K562 (cell line): ENCODE measurements at regions not wholly inside any gene's neighbourhood (a gene's known extent, or its start where the extent isn't known, plus 50 kb on each side); places are given as distances from the start of the nearest gene placed in this dataset.

Experiments used
- ATAC-seq: fragments of 200-7000 bp; cut with Tn5 transposase; 3 replicates; pipeline ENCODE4 v1.9.1; 2020; ENCODE audit warnings: moderate library complexity
- BruUV-seq: library from RNA; stranded (reverse); fragments of 400-500 nt; replicated peaks from 2 replicates; lab custom pipeline; 2021; lab: Mats Ljungman, UMichigan
- CTCF ChIA-PET: fragments of 300-600 bp; formaldehyde crosslinking; extraction: SDS; loops from one replicate; lab custom pipeline; 2021; ENCODE audit warnings: low intra/inter-chr PET ratio; lab: Yijun Ruan, JAX
- POLR2A ChIA-PET: fragments of 300-600, 350-650 bp; sonication (Branson Sonifier 250); formaldehyde crosslinking; extraction: SDS; loops from one replicate; lab custom pipeline; 2021; ENCODE audit warnings: antibody characterized with exemption, inconsistent platforms; lab: Yijun Ruan, JAX
- DNase-seq, 4 experiments: peaks; one replicate each; pipeline versions ENCODE4 v3.0.0 to v3.0.0-alpha.2; 2011 to 2018; ENCODE audit warnings: low spot score in 3 of 4, mixed read lengths in 3 of 4; ENCODE audit errors: extremely low read depth in 1 of 4
- FAIRE-seq: peaks from 2 replicates; lab custom pipeline; 2011; peaks lifted over from hg19 to GRCh38; lab: Jason Lieb, UNC
- H2AFZ ChIP-seq: 2 replicates; pipeline ENCODE4 v1.6.0; 2011; ENCODE audit warnings: low read depth, low read length, control low read depth, inconsistent platforms
- H3K27ac ChIP-seq: fragments of 200-600 bp; 3 replicates; pipeline ENCODE4 v1.8.0; 2011; ENCODE audit warnings: low read depth, mild to moderate bottlenecking, control low read depth, inconsistent platforms, low read length, moderate library complexity, mixed read lengths; ENCODE audit errors: extremely low read depth
- H3K27me3 ChIP-seq, 2 experiments: fragments of 300-600 bp in 1 of 2; 2 replicates in 1 of 2; 3 replicates in 1 of 2; pipeline versions ENCODE4 v1.6.0 to v1.8.0; 2011; ENCODE audit warnings: inconsistent platforms in 2 of 2, low read length in 2 of 2, mild to moderate bottlenecking in 1 of 2, mixed read lengths in 1 of 2, moderate library complexity in 1 of 2; ENCODE audit not compliant: control insufficient read depth in 2 of 2, insufficient read depth in 2 of 2
- H3K36me3 ChIP-seq: fragments of 300-600 bp; 3 replicates; pipeline ENCODE4 v1.8.0; 2011; ENCODE audit warnings: mild to moderate bottlenecking, low read length, inconsistent platforms; ENCODE audit not compliant: control insufficient read depth, insufficient read depth
- H3K4me1 ChIP-seq, 2 experiments: fragments of 200-600 bp in 1 of 2; replicated peaks in 1 of 2; 2 replicates in 1 of 2; 3 replicates in 1 of 2; pipeline versions ENCODE4 v1.5.1 to v1.8.0; 2011; ENCODE audit warnings: inconsistent platforms in 2 of 2, low read length in 2 of 2, mild to moderate bottlenecking in 1 of 2, mixed read lengths in 1 of 2, moderate library complexity in 1 of 2; ENCODE audit not compliant: control insufficient read depth in 2 of 2, insufficient read depth in 2 of 2
- H3K4me2 ChIP-seq: 2 replicates; pipeline ENCODE4 v1.6.1; 2011; ENCODE audit warnings: low read length, control low read depth, inconsistent platforms, mixed read lengths; ENCODE audit not compliant: insufficient read depth
- H3K4me3 ChIP-seq: fragments of 200-600 bp; sonication (generic), shearing (Covaris generic); 2 replicates; pipeline ENCODE4 v1.5.1; 2016; ENCODE audit warnings: control low read depth, inconsistent platforms
- H3K79me2 ChIP-seq: fragments of 200-600 bp; 3 replicates; pipeline ENCODE4 v1.8.0; 2011; ENCODE audit warnings: low read length, inconsistent platforms; ENCODE audit not compliant: control insufficient read depth, insufficient read depth
- H3K9ac ChIP-seq, 2 experiments: 2 replicates each; pipeline versions ENCODE4 v1.6.0 to v1.6.1; 2011; ENCODE audit warnings: low read depth in 2 of 2, low read length in 2 of 2, control low read depth in 1 of 2, inconsistent platforms in 1 of 2, mild to moderate bottlenecking in 1 of 2, mixed read lengths in 1 of 2; ENCODE audit not compliant: insufficient read depth in 1 of 2
- H3K9me1 ChIP-seq: one replicate; pipeline ENCODE4 v1.6.0; 2011; ENCODE audit warnings: inconsistent platforms, mild to moderate bottlenecking, low read length, moderate library complexity; ENCODE audit not compliant: control insufficient read depth, insufficient read depth
- H3K9me3 ChIP-seq: replicated peaks from 2 replicates; pipeline ENCODE4 v1.5.1; 2011; ENCODE audit warnings: low read depth, low read length, inconsistent platforms; ENCODE audit not compliant: control insufficient read depth, insufficient read depth
- H4K20me1 ChIP-seq: replicated peaks from 2 replicates; pipeline ENCODE4 v1.6.1; 2011; ENCODE audit warnings: low read length, inconsistent platforms, mixed read lengths; ENCODE audit not compliant: control insufficient read depth, insufficient read depth
- EP300 ChIP-seq: IDR thresholded peaks from 2 replicates; pipeline ENCODE4 v1.6.1; 2012; ENCODE audit warnings: low read length, improper control_type of control experiment
- ESRRA ChIP-seq: fragments of 450-650 bp; IDR thresholded peaks from 2 replicates; pipeline ENCODE4 v1.6.1; 2014; ENCODE audit warnings: low read depth, mild to moderate bottlenecking, moderate library complexity, borderline replicate concordance
- KLF10 ChIP-seq: fragments of 250-450 bp; sonication (Bioruptor Pico); IDR thresholded peaks from 2 replicates; pipeline ENCODE4 v1.6.1; 2021; ENCODE audit warnings: matching md5 sums
- KLF6 ChIP-seq: fragments of 250-450 bp; sonication (Bioruptor Pico); IDR thresholded peaks from 2 replicates; pipeline ENCODE4 v1.4.0; 2020; ENCODE audit warnings: mild to moderate bottlenecking, moderate library complexity, borderline replicate concordance
- MEF2A ChIP-seq: IDR thresholded peaks from 2 replicates; pipeline ENCODE4 v1.6.1; 2011; ENCODE audit warnings: low read depth, mild to moderate bottlenecking, low read length, moderate library complexity; ENCODE audit not compliant: control insufficient read depth
- ZNF57 ChIP-seq: fragments of 450-650 bp; formaldehyde crosslinking; IDR thresholded peaks from 2 replicates; pipeline ENCODE4 v1.4.0; 2020; ENCODE audit warnings: mild to moderate bottlenecking, moderate library complexity
- WGBS: fragments of 100-300 bp; shearing (Covaris generic); methylation state at CpG from one replicate; pipeline ENCODE4 v1.1.6; 2016; ENCODE audit warnings: low coverage, mixed read lengths; ENCODE audit not compliant: insufficient coverage; ENCODE audit errors: missing lambda C conversion rate; 5-methylcytosine and 5-hydroxymethylcytosine counted together
- in situ Hi-C: fragments of 300-500 bp; cut with MboI; formaldehyde crosslinking; loops from 4 replicates; pipeline ENCODE4 v1.15.0; 2018; ENCODE audit warnings: inconsistent platforms, mixed read lengths
- intact Hi-C: fragments of 100-400 bp; cut with micrococcal nuclease; formaldehyde crosslinking; loops from 2 replicates; pipeline ENCODE4 v1.14.2; 2022
- TF ChIP-seq, protein P1 (sequence below): sonication (generic); formaldehyde crosslinking; IDR thresholded peaks from 2 replicates; pipeline ENCODE4 v1.8.0; 2022; ENCODE audit warnings: mild to moderate bottlenecking, missing genetic modification reagents
- TF ChIP-seq, protein P2 (sequence below): fragments of 200-800 bp; sonication (Bioruptor generic); IDR thresholded peaks from 2 replicates; pipeline ENCODE4 v1.6.1; 2016; ENCODE audit warnings: missing genetic modification characterization, missing compliant biosample characterization

DNA sequence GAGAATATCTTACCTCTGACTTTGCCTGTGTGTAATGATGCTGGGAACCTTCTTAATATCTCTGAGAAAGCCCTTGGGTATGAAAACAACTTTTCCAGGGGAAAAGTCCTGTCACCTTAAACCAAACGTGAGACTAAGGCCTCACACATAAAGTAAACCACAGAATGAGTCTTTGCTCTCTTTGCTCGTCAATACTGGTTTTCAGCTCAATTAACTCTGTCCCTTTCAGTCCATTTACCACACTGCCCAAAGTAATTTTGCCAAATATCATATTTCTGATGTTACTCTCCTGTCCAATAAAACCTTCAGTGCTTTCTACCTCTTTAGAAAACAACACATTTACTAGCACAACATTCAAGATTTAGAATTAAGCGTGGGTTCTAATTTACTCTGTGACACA is 100.5 kb upstream of the HMGCLL1 start:
- no TSS peak for BruUV-seq
- no peaks in the 10 kb centered on the region for H3K36me3 ChIP-seq
- TF ChIP-seq, protein P1, sequence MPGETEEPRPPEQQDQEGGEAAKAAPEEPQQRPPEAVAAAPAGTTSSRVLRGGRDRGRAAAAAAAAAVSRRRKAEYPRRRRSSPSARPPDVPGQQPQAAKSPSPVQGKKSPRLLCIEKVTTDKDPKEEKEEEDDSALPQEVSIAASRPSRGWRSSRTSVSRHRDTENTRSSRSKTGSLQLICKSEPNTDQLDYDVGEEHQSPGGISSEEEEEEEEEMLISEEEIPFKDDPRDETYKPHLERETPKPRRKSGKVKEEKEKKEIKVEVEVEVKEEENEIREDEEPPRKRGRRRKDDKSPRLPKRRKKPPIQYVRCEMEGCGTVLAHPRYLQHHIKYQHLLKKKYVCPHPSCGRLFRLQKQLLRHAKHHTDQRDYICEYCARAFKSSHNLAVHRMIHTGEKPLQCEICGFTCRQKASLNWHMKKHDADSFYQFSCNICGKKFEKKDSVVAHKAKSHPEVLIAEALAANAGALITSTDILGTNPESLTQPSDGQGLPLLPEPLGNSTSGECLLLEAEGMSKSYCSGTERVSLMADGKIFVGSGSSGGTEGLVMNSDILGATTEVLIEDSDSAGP (CRISPR knock-in tag), result no peak
- TF ChIP-seq EP300, result no peak
- H2AFZ ChIP-seq, result no peak overlapping the region
- no peak for FAIRE-seq
- no peaks in the 10 kb centered on the region for H3K9me3 ChIP-seq
- no peak overlapping the region for H3K4me3 ChIP-seq
- no peak for DNase-seq
- no peaks in the 10 kb centered on the region for H3K4me1 ChIP-seq
- no peak for ATAC-seq
- ChIA-PET CTCF (no interaction called here), POLR2A (no interaction called here)
- no peaks in the 10 kb centered on the region for H3K9me1 ChIP-seq
- 0% methylated on average over 3 of the region's 3 CpGs for WGBS
- no peak overlapping the region for H3K27ac ChIP-seq
- intact Hi-C loops, result no loop called here
- no peaks in the 10 kb centered on the region for H3K79me2 ChIP-seq
- H3K27me3 ChIP-seq, result no peaks in the 10 kb centered on the region
- H4K20me1 ChIP-seq, result no peaks in the 10 kb centered on the region
- H3K9ac ChIP-seq, result no peak overlapping the region
- in situ Hi-C loops, result no loop called here
- no peak overlapping the region for H3K4me2 ChIP-seq

DNA sequence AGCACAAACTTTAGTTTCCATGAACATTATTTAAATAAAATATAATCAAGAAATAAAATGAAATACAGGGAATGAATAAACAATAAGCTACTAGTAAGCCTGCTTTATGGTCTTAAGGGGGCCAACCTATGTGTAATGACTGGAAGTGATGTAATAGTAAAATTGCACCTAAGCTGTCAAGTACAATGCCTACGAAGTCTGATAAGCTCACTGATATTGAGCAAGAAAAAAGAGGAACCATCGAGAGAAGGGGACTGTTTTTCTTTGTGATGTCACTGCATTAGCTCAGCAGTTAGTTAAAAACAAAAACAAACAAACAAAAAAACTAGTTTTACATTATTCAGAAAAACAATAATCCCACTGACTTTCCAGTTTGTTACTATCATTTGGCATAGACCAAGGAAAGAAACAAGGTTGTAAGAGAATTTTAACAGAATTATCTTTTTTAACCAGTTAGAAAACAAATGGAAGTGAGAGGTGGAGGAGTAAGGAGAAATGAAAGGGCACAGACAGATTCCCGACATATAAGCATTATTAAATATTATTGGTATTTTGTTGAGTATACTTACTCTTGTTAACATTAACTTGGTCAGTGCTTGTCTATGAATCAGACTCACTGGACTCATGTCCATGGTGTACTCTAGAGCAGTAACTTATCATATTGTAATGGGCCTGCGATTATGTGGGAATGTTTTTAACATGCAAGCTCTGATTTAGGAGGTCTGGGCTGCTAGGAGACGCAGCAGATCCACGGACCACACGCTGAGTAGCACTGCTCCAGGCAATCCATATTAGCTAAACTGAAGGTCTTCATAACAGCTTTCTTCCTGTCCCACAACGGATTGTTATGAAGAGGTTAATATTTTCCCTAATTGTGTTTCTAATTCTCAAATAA is 99.6 kb upstream of the HMGCLL1 start:
- no peak for FAIRE-seq
- H3K9me1 ChIP-seq, result no peaks in the 10 kb centered on the region
- TF ChIP-seq KLF6 (CRISPR knock-in tag) (no peak), MEF2A (no peak), KLF10 (CRISPR knock-in tag) (no peak), ZNF57 (CRISPR knock-in tag) (no peak), ESRRA (no peak)
- TF ChIP-seq, protein P2, sequence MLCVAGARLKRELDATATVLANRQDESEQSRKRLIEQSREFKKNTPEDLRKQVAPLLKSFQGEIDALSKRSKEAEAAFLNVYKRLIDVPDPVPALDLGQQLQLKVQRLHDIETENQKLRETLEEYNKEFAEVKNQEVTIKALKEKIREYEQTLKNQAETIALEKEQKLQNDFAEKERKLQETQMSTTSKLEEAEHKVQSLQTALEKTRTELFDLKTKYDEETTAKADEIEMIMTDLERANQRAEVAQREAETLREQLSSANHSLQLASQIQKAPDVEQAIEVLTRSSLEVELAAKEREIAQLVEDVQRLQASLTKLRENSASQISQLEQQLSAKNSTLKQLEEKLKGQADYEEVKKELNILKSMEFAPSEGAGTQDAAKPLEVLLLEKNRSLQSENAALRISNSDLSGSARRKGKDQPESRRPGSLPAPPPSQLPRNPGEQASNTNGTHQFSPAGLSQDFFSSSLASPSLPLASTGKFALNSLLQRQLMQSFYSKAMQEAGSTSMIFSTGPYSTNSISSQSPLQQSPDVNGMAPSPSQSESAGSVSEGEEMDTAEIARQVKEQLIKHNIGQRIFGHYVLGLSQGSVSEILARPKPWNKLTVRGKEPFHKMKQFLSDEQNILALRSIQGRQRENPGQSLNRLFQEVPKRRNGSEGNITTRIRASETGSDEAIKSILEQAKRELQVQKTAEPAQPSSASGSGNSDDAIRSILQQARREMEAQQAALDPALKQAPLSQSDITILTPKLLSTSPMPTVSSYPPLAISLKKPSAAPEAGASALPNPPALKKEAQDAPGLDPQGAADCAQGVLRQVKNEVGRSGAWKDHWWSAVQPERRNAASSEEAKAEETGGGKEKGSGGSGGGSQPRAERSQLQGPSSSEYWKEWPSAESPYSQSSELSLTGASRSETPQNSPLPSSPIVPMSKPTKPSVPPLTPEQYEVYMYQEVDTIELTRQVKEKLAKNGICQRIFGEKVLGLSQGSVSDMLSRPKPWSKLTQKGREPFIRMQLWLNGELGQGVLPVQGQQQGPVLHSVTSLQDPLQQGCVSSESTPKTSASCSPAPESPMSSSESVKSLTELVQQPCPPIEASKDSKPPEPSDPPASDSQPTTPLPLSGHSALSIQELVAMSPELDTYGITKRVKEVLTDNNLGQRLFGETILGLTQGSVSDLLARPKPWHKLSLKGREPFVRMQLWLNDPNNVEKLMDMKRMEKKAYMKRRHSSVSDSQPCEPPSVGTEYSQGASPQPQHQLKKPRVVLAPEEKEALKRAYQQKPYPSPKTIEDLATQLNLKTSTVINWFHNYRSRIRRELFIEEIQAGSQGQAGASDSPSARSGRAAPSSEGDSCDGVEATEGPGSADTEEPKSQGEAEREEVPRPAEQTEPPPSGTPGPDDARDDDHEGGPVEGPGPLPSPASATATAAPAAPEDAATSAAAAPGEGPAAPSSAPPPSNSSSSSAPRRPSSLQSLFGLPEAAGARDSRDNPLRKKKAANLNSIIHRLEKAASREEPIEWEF (CRISPR knock-in tag), result no peak

More for the DNA sequence above, 99.6 kb upstream of the HMGCLL1 start:
- no peak overlapping the region for H2AFZ ChIP-seq
- no peak for ATAC-seq
- no peak overlapping the region for H3K9ac ChIP-seq
- no peaks in the 10 kb centered on the region for H3K4me1 ChIP-seq
- no peaks in the 10 kb centered on the region for H3K36me3 ChIP-seq
- intact Hi-C loops (no loop called here), in situ Hi-C loops (no loop called here)
- no peaks in the 10 kb centered on the region for H4K20me1 ChIP-seq
- no peaks in the 10 kb centered on the region for H3K79me2 ChIP-seq
- ChIA-PET POLR2A (no interaction called here), CTCF (no interaction called here)
- H3K27ac ChIP-seq, result no peak overlapping the region
- no TSS peak for BruUV-seq
- 2% methylated on average over 8 of the region's 8 CpGs for WGBS
- H3K4me3 ChIP-seq, result no peak overlapping the region
- H3K27me3 ChIP-seq, result no peaks in the 10 kb centered on the region
- H3K4me2 ChIP-seq, result no peak overlapping the region
- H3K9me3 ChIP-seq, result no peaks in the 10 kb centered on the region
- DNase-seq, result no peak
